SJSA1 (cell line): ENCODE measurements at regions not wholly inside any gene's neighbourhood (a gene's known extent, or its start where the extent isn't known, plus 50 kb on each side); places are given as distances from the start of the nearest gene placed in this dataset.

Experiments
- DNase-seq, 2 experiments: peaks; one replicate each; pipeline ENCODE4 v3.0.0-alpha.2; 2015 to 2020; ENCODE audit warnings: low spot score in 2 of 2, low read depth in 1 of 2
- H3K27ac ChIP-seq: fragments of 250-450 bp; sonication (Bioruptor Pico); 2 replicates; pipeline ENCODE4 v1.5.1; 2020; ENCODE audit warnings: mild to moderate bottlenecking, moderate library complexity
- H3K27me3 ChIP-seq: fragments of 250-450 bp; sonication (Bioruptor Pico); replicated peaks from 2 replicates; pipeline ENCODE4 v1.5.1; 2020; ENCODE audit warnings: mild to moderate bottlenecking, moderate library complexity
- H3K36me3 ChIP-seq: fragments of 250-450 bp; sonication (Bioruptor Pico); 2 replicates; pipeline ENCODE4 v1.5.1; 2020; ENCODE audit warnings: mild to moderate bottlenecking
- H3K4me1 ChIP-seq: fragments of 250-450 bp; sonication (Bioruptor Pico); replicated peaks from 2 replicates; pipeline ENCODE4 v1.6.1; 2021; ENCODE audit warnings: mild to moderate bottlenecking
- H3K4me3 ChIP-seq: fragments of 250-450 bp; sonication (Bioruptor Pico); 2 replicates; pipeline ENCODE4 v1.5.1; 2020; ENCODE audit warnings: mild to moderate bottlenecking
- H3K9me3 ChIP-seq: fragments of 250-450 bp; sonication (Bioruptor Pico); replicated peaks from 2 replicates; pipeline ENCODE4 v1.5.1; 2020; ENCODE audit warnings: mild to moderate bottlenecking

GRCh38 chr1:230548997-230549396 is 93.3 kb upstream of the COG2 start:
- Histone ChIP-seq H3K9me3 (no peaks in the 10 kb centered on the region; the same call in 1 of the 2 replicates), H3K36me3 (no peaks in the 10 kb centered on the region), H3K4me3 (no peak overlapping the region), H3K27me3 (no peaks in the 10 kb centered on the region), H3K27ac (no peak overlapping the region), H3K4me1 (peaks cover 6% of the 10 kb centered on the region; the same call in 1 of the 2 replicates)
- DNase-seq, result no peak

GRCh38 chr1:230548357-230548756 is 93.9 kb upstream of the COG2 start:
- Histone ChIP-seq H3K27me3 (no peaks in the 10 kb centered on the region), H3K27ac (no peak overlapping the region), H3K4me1 (peaks cover 10% of the 10 kb centered on the region), H3K9me3 (no peaks in the 10 kb centered on the region), H3K4me3 (no peak overlapping the region), H3K36me3 (no peaks in the 10 kb centered on the region)
- no peak for DNase-seq

- no peak for DNase-seq
- Histone ChIP-seq H3K9me3 (no peaks in the 10 kb centered on the region), H3K27me3 (no peaks in the 10 kb centered on the region), H3K4me3 (no peak overlapping the region), H3K4me1 (peaks cover 21% of the 10 kb centered on the region), H3K36me3 (no peaks in the 10 kb centered on the region), H3K27ac (no peak overlapping the region)
Observed at GRCh38 chr1:230545181-230545580, 97.1 kb upstream of the COG2 start.

- H3K4me1 ChIP-seq, result peaks cover 18% of the 10 kb centered on the region
- H3K27me3 ChIP-seq, result no peaks in the 10 kb centered on the region
- H3K9me3 ChIP-seq, result no peaks in the 10 kb centered on the region
- no peak overlapping the region for H3K4me3 ChIP-seq
- H3K27ac ChIP-seq, result no peak overlapping the region
- H3K36me3 ChIP-seq, result no peaks in the 10 kb centered on the region
- no peak for DNase-seq
Observed at GRCh38 chr1:230544758-230545157, 97.5 kb upstream of the COG2 start.

GRCh38 chr1:230543085-230543484 is 99.2 kb upstream of the COG2 start:
- DNase-seq, result no peak
- no peaks in the 10 kb centered on the region for H3K36me3 ChIP-seq
- H3K27me3 ChIP-seq, result no peaks in the 10 kb centered on the region
- H3K27ac ChIP-seq, result no peak overlapping the region
- no peak overlapping the region for H3K4me3 ChIP-seq
- no peaks in the 10 kb centered on the region for H3K9me3 ChIP-seq
- peaks cover 18% of the 10 kb centered on the region for H3K4me1 ChIP-seq

GRCh38 chr1:230542681-230543080 is 99.6 kb upstream of the COG2 start:
- peaks cover 18% of the 10 kb centered on the region for H3K4me1 ChIP-seq
- H3K4me3 ChIP-seq, result no peak overlapping the region
- no peak overlapping the region for H3K27ac ChIP-seq
- H3K27me3 ChIP-seq, result no peaks in the 10 kb centered on the region
- DNase-seq, result no peak
- no peaks in the 10 kb centered on the region for H3K36me3 ChIP-seq
- H3K9me3 ChIP-seq, result no peaks in the 10 kb centered on the region

GRCh38 chr1:230542054-230542453 is 100.2 kb upstream of the COG2 start:
- Histone ChIP-seq H3K4me3 (no peak overlapping the region), H3K27ac (no peak overlapping the region), H3K27me3 (no peaks in the 10 kb centered on the region), H3K36me3 (no peaks in the 10 kb centered on the region), H3K4me1 (peaks cover 18% of the 10 kb centered on the region), H3K9me3 (no peaks in the 10 kb centered on the region)
- DNase-seq, result peak in 1 of 2 experiments; percentile 34

GRCh38 chr1:230541306-230541705 is 101.0 kb upstream of the COG2 start:
- Histone ChIP-seq H3K9me3 (no peaks in the 10 kb centered on the region), H3K27me3 (no peaks in the 10 kb centered on the region), H3K36me3 (no peaks in the 10 kb centered on the region), H3K4me3 (no peak overlapping the region), H3K27ac (no peak overlapping the region), H3K4me1 (peaks cover 18% of the 10 kb centered on the region)
- DNase-seq, result no peak

- no peaks in the 10 kb centered on the region for H3K36me3 ChIP-seq
- no peak overlapping the region for H3K4me3 ChIP-seq
- no peaks in the 10 kb centered on the region for H3K27me3 ChIP-seq
- H3K9me3 ChIP-seq, result no peaks in the 10 kb centered on the region
- H3K4me1 ChIP-seq, result peaks cover 18% of the 10 kb centered on the region
- no peak overlapping the region for H3K27ac ChIP-seq
- DNase-seq, result no peak
Observed at GRCh38 chr1:230540421-230541155, 101.7 kb upstream of the COG2 start.

GRCh38 chr1:230537456-230537855 is 104.8 kb upstream of the COG2 start:
- H3K9me3 ChIP-seq, result no peaks in the 10 kb centered on the region
- no peaks in the 10 kb centered on the region for H3K27me3 ChIP-seq
- peaks cover 7% of the 10 kb centered on the region for H3K4me1 ChIP-seq
- no peak overlapping the region for H3K27ac ChIP-seq
- no peak overlapping the region for H3K4me3 ChIP-seq
- no peaks in the 10 kb centered on the region for H3K36me3 ChIP-seq
- no peak for DNase-seq

GRCh38 chr1:230536641-230537155 is 105.6 kb upstream of the COG2 start:
- no peak for DNase-seq
- Histone ChIP-seq H3K9me3 (no peaks in the 10 kb centered on the region), H3K4me1 (no peaks in the 10 kb centered on the region; the same call in 1 of the 2 replicates), H3K27me3 (no peaks in the 10 kb centered on the region), H3K4me3 (no peak overlapping the region), H3K27ac (no peak overlapping the region), H3K36me3 (no peaks in the 10 kb centered on the region)

- Histone ChIP-seq H3K27me3 (no peaks in the 10 kb centered on the region), H3K9me3 (no peaks in the 10 kb centered on the region), H3K4me1 (no peaks in the 10 kb centered on the region), H3K27ac (no peak overlapping the region), H3K4me3 (no peak overlapping the region), H3K36me3 (no peaks in the 10 kb centered on the region)
- DNase-seq, result no peak
Observed at GRCh38 chr1:230534224-230534623, 108.1 kb upstream of the COG2 start.

GRCh38 chr1:230531103-230531502 is 105.0 kb upstream of the PGBD5 start:
- Histone ChIP-seq H3K27me3 (no peaks in the 10 kb centered on the region), H3K4me1 (no peaks in the 10 kb centered on the region), H3K9me3 (no peaks in the 10 kb centered on the region), H3K36me3 (no peaks in the 10 kb centered on the region), H3K27ac (no peak overlapping the region), H3K4me3 (no peak overlapping the region)
- DNase-seq, result no peak

GRCh38 chr1:230519246-230519645 is 93.1 kb upstream of the PGBD5 start:
- H3K9me3 ChIP-seq, result no peaks in the 10 kb centered on the region
- DNase-seq, result no peak
- no peaks in the 10 kb centered on the region for H3K36me3 ChIP-seq
- no peak overlapping the region for H3K27ac ChIP-seq
- no peaks in the 10 kb centered on the region for H3K4me1 ChIP-seq
- no peak overlapping the region for H3K4me3 ChIP-seq
- no peaks in the 10 kb centered on the region for H3K27me3 ChIP-seq

- no peaks in the 10 kb centered on the region for H3K27me3 ChIP-seq
- DNase-seq, result no peak
- H3K36me3 ChIP-seq, result no peaks in the 10 kb centered on the region
- no peaks in the 10 kb centered on the region for H3K4me1 ChIP-seq
- H3K9me3 ChIP-seq, result no peaks in the 10 kb centered on the region
- no peak overlapping the region for H3K27ac ChIP-seq
- no peak overlapping the region for H3K4me3 ChIP-seq
Observed at GRCh38 chr1:230518511-230518910, 92.4 kb upstream of the PGBD5 start.
